Transverse colon (tissue), 4 donors: ENCODE measurements at regions not wholly inside any gene's neighbourhood (a gene's known extent, or its start where the extent isn't known, plus 50 kb on each side); places are given as distances from the start of the nearest gene placed in this dataset.

Experiments
- CTCF ChIP-seq, 5 experiments: fragments of 200-600 bp in 3 of 5; fragments of 450-650 bp in 2 of 5; sonication (generic) in 3 of 5; IDR thresholded peaks; 1 replicate in 2 of 5; 2 replicates in 3 of 5; pipeline ENCODE4 v1.5.1; 2016 to 2017; ENCODE audit warnings: antibody characterized with exemption in 5 of 5, inconsistent platforms in 3 of 5, mild to moderate bottlenecking in 2 of 5, moderate library complexity in 1 of 5
- EP300 ChIP-seq: sonication (generic); formaldehyde crosslinking; IDR thresholded peaks from one replicate; pipeline ENCODE4 v1.6.1; 2017; ENCODE audit warnings: antibody characterized with exemption, low read depth
- POLR2AphosphoS5 ChIP-seq, 3 donors: sonication (generic); formaldehyde crosslinking; IDR thresholded peaks; one replicate each; pipeline ENCODE4 v1.6.1; 2016; ENCODE audit warnings: antibody characterized with exemption in 3 of 3

GRCh38 chr18:56044239-56044638, 456.2 kb upstream of the TCF4 start:
- TF ChIP-seq CTCF (IDR thresholded peaks at IDR 0.05) (no peak), POLR2AphosphoS5 (IDR thresholded peaks at IDR 0.05) (no peak), EP300 (no peak)
